Retinal pigment epithelial cell (primary cell): ENCODE measurements at regions not wholly inside any gene's neighbourhood (a gene's known extent, or its start where the extent isn't known, plus 50 kb on each side); places are given as distances from the start of the nearest gene placed in this dataset.

Source experiments
- DNase-seq: peaks from one replicate; pipeline ENCODE4 v3.0.0-alpha.2; 2010; ENCODE audit warnings: low read depth
- H3K4me3 ChIP-seq: 2 replicates; pipeline ENCODE4 v1.5.1; 2011; ENCODE audit warnings: mild to moderate bottlenecking, low read length, control low read depth, moderate library complexity
- TF ChIP-seq, protein P1 (sequence below): conservative IDR thresholded peaks from 2 replicates; pipeline ENCODE4 v1.5.1; 2011; ENCODE audit warnings: low read depth, low read length, control low read depth, inconsistent platforms

- H3K4me3 ChIP-seq, result no peak overlapping the region
- no peak for DNase-seq
- TF ChIP-seq, protein P1, sequence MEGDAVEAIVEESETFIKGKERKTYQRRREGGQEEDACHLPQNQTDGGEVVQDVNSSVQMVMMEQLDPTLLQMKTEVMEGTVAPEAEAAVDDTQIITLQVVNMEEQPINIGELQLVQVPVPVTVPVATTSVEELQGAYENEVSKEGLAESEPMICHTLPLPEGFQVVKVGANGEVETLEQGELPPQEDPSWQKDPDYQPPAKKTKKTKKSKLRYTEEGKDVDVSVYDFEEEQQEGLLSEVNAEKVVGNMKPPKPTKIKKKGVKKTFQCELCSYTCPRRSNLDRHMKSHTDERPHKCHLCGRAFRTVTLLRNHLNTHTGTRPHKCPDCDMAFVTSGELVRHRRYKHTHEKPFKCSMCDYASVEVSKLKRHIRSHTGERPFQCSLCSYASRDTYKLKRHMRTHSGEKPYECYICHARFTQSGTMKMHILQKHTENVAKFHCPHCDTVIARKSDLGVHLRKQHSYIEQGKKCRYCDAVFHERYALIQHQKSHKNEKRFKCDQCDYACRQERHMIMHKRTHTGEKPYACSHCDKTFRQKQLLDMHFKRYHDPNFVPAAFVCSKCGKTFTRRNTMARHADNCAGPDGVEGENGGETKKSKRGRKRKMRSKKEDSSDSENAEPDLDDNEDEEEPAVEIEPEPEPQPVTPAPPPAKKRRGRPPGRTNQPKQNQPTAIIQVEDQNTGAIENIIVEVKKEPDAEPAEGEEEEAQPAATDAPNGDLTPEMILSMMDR, result no peak
Observed at GRCh38 chr3:188066141-188066540, 87.8 kb upstream of the LPP start.

DNA sequence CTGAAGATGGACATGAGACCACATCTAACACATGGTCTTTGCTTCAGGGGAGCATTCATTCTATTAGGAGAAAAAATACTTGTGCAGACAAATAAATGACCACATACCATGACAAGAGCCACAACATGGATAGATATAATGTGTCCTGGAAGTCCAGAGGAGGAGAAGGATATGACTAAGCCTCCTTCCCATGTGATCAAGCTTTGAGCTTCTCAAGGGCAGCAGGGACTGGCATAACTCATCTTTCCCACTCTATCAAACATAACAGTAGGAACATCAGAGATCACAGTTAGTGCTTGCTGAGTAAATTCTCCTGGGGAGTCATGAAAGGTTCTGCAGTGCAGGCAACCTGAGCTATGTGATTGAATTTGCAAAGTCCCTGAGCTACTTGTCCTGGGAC, 86.0 kb upstream of the LPP start:
- TF ChIP-seq, protein P1, result no peak
- no peak for DNase-seq
- no peak overlapping the region for H3K4me3 ChIP-seq

DNA sequence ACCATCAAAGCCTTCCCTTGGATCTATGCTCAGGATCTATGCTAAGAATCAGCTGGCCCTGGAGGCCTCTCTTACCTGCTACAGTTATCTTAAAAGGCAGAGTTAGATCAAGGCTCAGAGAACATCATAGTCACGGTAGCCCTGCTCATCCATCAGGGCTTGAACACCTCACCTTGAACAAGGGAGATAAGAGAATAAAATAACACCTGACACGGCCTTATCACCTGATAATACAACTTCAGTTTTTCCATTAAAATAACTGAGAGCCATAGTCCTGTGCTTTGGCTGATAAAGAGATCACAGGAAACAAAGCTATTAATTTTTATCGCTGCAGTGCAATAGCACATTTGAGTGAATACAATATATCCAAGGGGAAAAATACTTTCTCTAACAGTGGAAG, 85.6 kb upstream of the LPP start:
- TF ChIP-seq, protein P1, result no peak
- H3K4me3 ChIP-seq, result no peak overlapping the region
- no peak for DNase-seq

DNA sequence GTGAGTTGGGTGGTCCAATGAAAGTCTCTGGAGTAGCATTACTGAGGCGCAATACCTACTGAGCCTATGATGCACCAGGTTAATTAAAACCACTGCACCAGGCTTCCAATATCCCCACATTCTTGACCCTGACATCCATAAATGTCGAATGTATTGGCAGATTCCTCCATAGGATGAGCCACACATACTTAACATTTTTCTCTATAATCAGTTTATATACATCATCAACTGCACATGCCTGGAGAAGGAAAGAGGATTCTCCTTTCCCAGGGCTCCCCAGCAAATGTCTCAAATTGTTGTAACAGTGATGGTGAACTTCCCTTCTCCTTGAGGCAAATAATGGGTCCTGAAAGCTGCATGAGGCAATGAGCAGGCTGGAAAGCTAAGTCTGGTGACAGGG, 82.3 kb upstream of the LPP start:
- no peak for DNase-seq
- H3K4me3 ChIP-seq, result no peak overlapping the region
- TF ChIP-seq, protein P1, result no peak

GRCh38 chr3:188076176-188076575, 77.8 kb upstream of the LPP start:
- DNase-seq, result no peak
- H3K4me3 ChIP-seq, result no peak overlapping the region
- TF ChIP-seq, protein P1, result no peak

DNA sequence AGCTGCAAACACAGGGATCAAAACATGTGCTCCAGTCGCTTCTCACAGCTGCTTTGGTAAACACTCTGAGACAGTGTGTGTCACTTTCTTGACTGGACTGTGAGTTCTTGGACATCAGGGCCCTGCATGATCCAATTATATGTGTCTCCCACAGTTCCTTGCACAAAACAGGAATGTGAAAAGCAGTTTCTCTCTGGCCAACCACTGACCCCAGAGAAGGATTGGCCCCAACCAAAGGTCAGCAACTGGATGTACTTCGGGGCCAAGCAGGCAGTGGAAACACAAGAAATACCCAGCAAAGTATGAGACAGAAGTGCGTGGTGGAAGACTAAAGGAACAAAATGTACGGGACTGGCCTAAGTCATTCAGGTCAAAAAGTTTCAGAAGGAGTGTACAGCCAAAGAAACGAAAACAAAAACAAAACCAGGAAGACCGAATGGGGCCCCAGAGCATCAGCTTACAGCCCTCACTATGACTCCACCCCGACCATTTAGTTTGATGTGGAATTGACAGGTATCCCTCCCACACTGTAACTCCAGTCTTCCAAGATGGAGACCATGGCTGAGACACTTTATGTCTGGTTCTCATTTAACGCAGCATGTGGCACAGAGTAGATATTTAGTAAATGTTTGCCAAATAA, 76.7 kb upstream of the LPP start:
- no peak overlapping the region for H3K4me3 ChIP-seq
- no peak for DNase-seq
- TF ChIP-seq, protein P1, result no peak

DNA sequence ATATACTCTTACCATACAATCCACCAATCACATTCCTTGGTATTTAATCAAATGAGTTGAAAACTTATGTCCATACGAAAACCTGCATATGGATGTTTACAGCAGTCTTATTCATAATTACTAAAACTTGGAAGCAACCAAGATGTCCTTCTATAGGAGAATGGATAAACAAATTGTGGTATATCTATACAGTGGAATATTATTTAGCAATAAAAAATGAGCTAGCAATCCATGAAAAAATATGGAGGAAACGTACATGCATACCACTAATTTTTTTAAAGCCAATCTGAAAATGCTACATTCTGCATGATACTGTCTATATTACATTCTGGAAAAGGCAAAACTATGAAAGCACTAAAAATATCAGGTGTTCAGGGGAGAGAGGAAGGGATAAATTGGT, 73.9 kb upstream of the LPP start:
- no peak for DNase-seq
- TF ChIP-seq, protein P1, result no peak
- no peak overlapping the region for H3K4me3 ChIP-seq
